Smooth muscle cell (in vitro differentiated cells): ENCODE measurements at regions not wholly inside any gene's neighbourhood (a gene's known extent, or its start where the extent isn't known, plus 50 kb on each side); places are given as distances from the start of the nearest gene placed in this dataset.

Experiments used
- DNase-seq: peaks from one replicate; lab custom pipeline; 2025; ENCODE audit not compliant: unreplicated experiment; lab: John Stamatoyannopoulos, UW
- H2AFZ ChIP-seq: fragments of 200-600 bp; sonication (generic); 2 replicates; pipeline ENCODE4 v1.6.0; 2016; ENCODE audit warnings: antibody characterized with exemption, low read depth, mild to moderate bottlenecking
- H3F3A ChIP-seq: fragments of 200-600 bp; sonication (generic); 2 replicates; pipeline ENCODE4 v1.6.0; 2017; ENCODE audit warnings: antibody characterized with exemption, low read depth
- H3K27ac ChIP-seq: fragments of 200-600 bp; sonication (generic); 2 replicates; pipeline ENCODE4 v1.5.1; 2016; ENCODE audit warnings: low read depth, mild to moderate bottlenecking
- H3K27me3 ChIP-seq: fragments of 200-600 bp; sonication (generic); 2 replicates; pipeline ENCODE4 v1.6.1; 2016; ENCODE audit warnings: low read depth, mild to moderate bottlenecking
- H3K36me3 ChIP-seq: fragments of 200-600 bp; sonication (generic); 2 replicates; pipeline ENCODE4 v1.5.1; 2016; ENCODE audit warnings: low read depth
- H3K4me1 ChIP-seq: fragments of 200-600 bp; sonication (generic); 2 replicates; pipeline ENCODE4 v1.5.1; 2016; ENCODE audit warnings: low read depth
- H3K4me2 ChIP-seq: fragments of 200-600 bp; sonication (generic); 2 replicates; pipeline ENCODE4 v1.6.0; 2016; ENCODE audit warnings: mild to moderate bottlenecking
- H3K4me3 ChIP-seq: fragments of 200-600 bp; sonication (generic); 2 replicates; pipeline ENCODE4 v1.5.1; 2016; ENCODE audit warnings: mild to moderate bottlenecking
- H3K79me2 ChIP-seq: fragments of 200-600 bp; sonication (generic); 2 replicates; pipeline ENCODE4 v1.6.0; 2016; ENCODE audit warnings: low read depth, mild to moderate bottlenecking
- H3K9ac ChIP-seq: fragments of 200-600 bp; sonication (generic); 2 replicates; pipeline ENCODE4 v1.6.0; 2016; ENCODE audit warnings: low read depth
- H3K9me3 ChIP-seq: fragments of 200-600 bp; sonication (generic); replicated peaks from 2 replicates; pipeline ENCODE4 v1.5.1; 2016; ENCODE audit warnings: low read depth
- H4K20me1 ChIP-seq: fragments of 200-600 bp; sonication (generic); 2 replicates; pipeline ENCODE4 v1.6.0; 2016; ENCODE audit warnings: low read depth
- WGBS: methylation state at CpG from one replicate; pipeline ENCODE4 v1.1.7; 2016; ENCODE audit warnings: low lambda C conversion rate; 5-methylcytosine and 5-hydroxymethylcytosine counted together
- TF ChIP-seq, protein P1 (sequence below): fragments of 200-600 bp; sonication (generic); IDR thresholded peaks from 2 replicates; pipeline ENCODE4 v1.5.1; 2017; ENCODE audit warnings: borderline replicate concordance, mild to moderate bottlenecking, antibody characterized with exemption; ENCODE audit not compliant: insufficient read depth, poor library complexity, severe bottlenecking

DNA sequence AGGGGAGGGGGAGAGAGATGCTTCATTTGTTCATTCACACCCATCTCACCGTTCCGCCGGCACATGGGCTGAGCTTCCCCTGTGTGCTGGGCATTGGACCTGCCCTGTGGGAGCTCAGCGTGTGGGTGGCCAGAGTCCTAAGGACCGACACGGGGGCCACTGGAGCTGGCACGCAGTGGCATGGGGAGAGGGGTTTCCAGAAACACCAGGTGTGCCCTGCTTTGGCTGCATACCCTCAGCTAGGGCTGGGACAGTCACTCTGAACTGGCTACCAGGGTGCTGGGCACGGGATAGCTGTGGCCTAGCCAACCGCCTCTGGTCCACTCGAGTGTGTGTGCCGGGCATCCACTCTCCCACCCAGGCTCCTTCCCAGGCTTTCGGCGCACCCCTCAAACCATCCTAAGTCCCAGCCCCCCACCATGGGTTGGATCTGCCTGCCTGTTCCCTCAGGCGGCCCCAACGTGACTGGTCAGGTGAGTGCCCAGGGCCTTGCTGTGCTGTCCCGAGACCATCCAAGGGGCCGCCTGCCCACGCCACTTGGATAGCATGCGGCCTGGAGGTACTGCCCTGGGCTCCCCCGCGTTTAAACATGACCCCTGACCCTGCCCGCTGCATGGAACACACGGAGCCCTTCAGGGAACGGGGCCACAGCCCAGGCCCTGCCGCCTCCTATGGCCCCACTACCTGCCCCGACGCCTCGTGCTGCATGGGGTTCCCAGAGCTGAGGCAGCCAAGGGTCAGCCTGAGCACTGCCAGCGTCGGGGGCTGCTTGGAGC lies 51.6 kb upstream of the LINC01488 start:
- peaks cover 8% of the 10 kb centered on the region for H3K4me1 ChIP-seq
- TF ChIP-seq, protein P1, sequence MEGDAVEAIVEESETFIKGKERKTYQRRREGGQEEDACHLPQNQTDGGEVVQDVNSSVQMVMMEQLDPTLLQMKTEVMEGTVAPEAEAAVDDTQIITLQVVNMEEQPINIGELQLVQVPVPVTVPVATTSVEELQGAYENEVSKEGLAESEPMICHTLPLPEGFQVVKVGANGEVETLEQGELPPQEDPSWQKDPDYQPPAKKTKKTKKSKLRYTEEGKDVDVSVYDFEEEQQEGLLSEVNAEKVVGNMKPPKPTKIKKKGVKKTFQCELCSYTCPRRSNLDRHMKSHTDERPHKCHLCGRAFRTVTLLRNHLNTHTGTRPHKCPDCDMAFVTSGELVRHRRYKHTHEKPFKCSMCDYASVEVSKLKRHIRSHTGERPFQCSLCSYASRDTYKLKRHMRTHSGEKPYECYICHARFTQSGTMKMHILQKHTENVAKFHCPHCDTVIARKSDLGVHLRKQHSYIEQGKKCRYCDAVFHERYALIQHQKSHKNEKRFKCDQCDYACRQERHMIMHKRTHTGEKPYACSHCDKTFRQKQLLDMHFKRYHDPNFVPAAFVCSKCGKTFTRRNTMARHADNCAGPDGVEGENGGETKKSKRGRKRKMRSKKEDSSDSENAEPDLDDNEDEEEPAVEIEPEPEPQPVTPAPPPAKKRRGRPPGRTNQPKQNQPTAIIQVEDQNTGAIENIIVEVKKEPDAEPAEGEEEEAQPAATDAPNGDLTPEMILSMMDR, result no peak
- no peaks in the 10 kb centered on the region for H3K9me3 ChIP-seq
- H3K27me3 ChIP-seq, result no peaks in the 10 kb centered on the region
- no peak overlapping the region for H3K4me3 ChIP-seq
- no peaks in the 10 kb centered on the region for H3K79me2 ChIP-seq
- H2AFZ ChIP-seq, result no peak overlapping the region
- no peak overlapping the region for H3K9ac ChIP-seq
- no peaks in the 10 kb centered on the region for H3F3A ChIP-seq
- H3K4me2 ChIP-seq, result no peak overlapping the region
- H4K20me1 ChIP-seq, result no peaks in the 10 kb centered on the region
- no peak overlapping the region for H3K27ac ChIP-seq
- no peaks in the 10 kb centered on the region for H3K36me3 ChIP-seq
- 95% methylated on average over 26 of the region's 30 CpGs for WGBS
- DNase-seq, result no peak

DNA sequence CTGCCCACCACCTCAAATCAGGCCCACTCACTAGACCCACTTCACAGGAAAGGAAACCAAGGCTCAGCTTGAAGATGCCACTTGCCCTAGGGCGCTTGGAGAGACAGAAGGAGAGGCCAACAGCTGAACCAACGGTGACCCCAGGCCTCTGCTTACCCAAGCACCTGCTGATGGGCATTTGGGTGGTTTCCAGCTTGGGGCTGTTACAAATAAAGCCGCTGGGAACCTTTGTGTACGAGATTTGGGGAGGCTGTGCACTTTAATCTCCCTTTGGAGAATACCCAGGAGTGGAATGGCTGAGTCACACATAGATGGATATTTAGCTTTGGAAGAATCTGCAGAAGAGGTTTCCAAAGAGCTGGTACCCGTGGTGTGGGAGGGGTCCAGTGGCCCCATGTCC lies 50.9 kb upstream of the LINC01488 start:
- H3K79me2 ChIP-seq, result no peaks in the 10 kb centered on the region
- H3K4me2 ChIP-seq, result no peak overlapping the region
- no peak overlapping the region for H3K9ac ChIP-seq
- 66% methylated on average over 5 of the region's 5 CpGs for WGBS
- TF ChIP-seq, protein P1, result no peak
- no peaks in the 10 kb centered on the region for H3K9me3 ChIP-seq
- no peak overlapping the region for H2AFZ ChIP-seq
- H3K4me3 ChIP-seq, result no peak overlapping the region
- no peaks in the 10 kb centered on the region for H3F3A ChIP-seq
- H3K36me3 ChIP-seq, result no peaks in the 10 kb centered on the region
- no peak for DNase-seq
- H3K4me1 ChIP-seq, result peaks cover 15% of the 10 kb centered on the region
- H4K20me1 ChIP-seq, result no peaks in the 10 kb centered on the region
- no peak overlapping the region for H3K27ac ChIP-seq
- H3K27me3 ChIP-seq, result no peaks in the 10 kb centered on the region

DNA sequence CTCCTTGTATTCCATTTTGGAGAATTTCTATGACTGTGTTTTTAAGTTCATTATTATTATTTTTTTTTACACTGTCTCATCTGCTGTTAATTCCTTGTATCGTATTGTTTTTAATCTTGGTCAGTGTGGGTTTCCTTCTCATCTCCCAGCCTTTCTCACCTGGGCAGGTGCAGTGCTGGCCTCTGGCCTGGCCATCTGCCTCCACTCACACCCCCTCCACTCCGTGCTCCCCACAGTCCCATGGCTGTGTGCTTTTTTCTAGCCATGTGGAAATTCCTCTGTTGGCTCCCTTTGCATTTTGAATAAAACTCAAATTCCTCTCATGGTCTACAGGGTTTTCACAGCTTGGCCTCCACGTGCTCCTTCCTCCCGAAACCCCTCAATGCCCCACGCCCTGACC lies 50.3 kb upstream of the LINC01488 start:
- Histone ChIP-seq H3F3A (no peaks in the 10 kb centered on the region), H3K27me3 (no peaks in the 10 kb centered on the region), H4K20me1 (no peaks in the 10 kb centered on the region), H3K4me3 (no peak overlapping the region), H3K27ac (no peak overlapping the region), H3K36me3 (no peaks in the 10 kb centered on the region), H3K79me2 (no peaks in the 10 kb centered on the region), H3K9me3 (no peaks in the 10 kb centered on the region), H3K4me1 (peaks cover 20% of the 10 kb centered on the region), H3K9ac (no peak overlapping the region), H3K4me2 (no peak overlapping the region), H2AFZ (no peak overlapping the region)
- WGBS, result 95% methylated on average over 5 of the region's 5 CpGs
- TF ChIP-seq, protein P1, result no peak
- no peak for DNase-seq
